HepG2 (cell line): ENCODE measurements at regions not wholly inside any gene's neighbourhood (a gene's known extent, or its start where the extent isn't known, plus 50 kb on each side); places are given as distances from the start of the nearest gene placed in this dataset.

Experiments used
- CTCF ChIP-seq: sonication (generic); formaldehyde crosslinking; IDR thresholded peaks from 2 replicates; pipeline ENCODE4 v1.5.0; 2020; ENCODE audit warnings: mild to moderate bottlenecking, missing genetic modification reagents, moderate library complexity
- FOXJ3 ChIP-seq: sonication (generic); formaldehyde crosslinking; IDR thresholded peaks from 2 replicates; pipeline ENCODE4 v1.4.0; 2020; ENCODE audit warnings: missing genetic modification reagents, mild to moderate bottlenecking, borderline replicate concordance
- GMEB1 ChIP-seq: sonication (generic); formaldehyde crosslinking; IDR thresholded peaks from 2 replicates; pipeline ENCODE4 v1.5.1; 2020; ENCODE audit warnings: missing genetic modification reagents, mild to moderate bottlenecking, borderline replicate concordance
- NFKBIZ ChIP-seq: IDR thresholded peaks from 2 replicates; pipeline ENCODE4 v1.6.1; 2018; ENCODE audit warnings: missing genetic modification reagents, missing compliant biosample characterization
- REST ChIP-seq, 2 experiments: IDR thresholded peaks; 2 replicates each; pipeline ENCODE4 v1.6.1; 2011 to 2012; ENCODE audit warnings: low read length in 2 of 2, borderline replicate concordance in 1 of 2, low read depth in 1 of 2, mild to moderate bottlenecking in 1 of 2, moderate library complexity in 1 of 2
- STAG1 ChIP-seq: sonication (generic); formaldehyde crosslinking; IDR thresholded peaks from 2 replicates; pipeline ENCODE4 v1.4.0; 2020; ENCODE audit warnings: missing genetic modification reagents
- USF2 ChIP-seq, 2 experiments: sonication (generic) in 1 of 2; formaldehyde crosslinking in 1 of 2; IDR thresholded peaks; 2 replicates each; pipeline versions ENCODE4 v1.5.1 to v1.6.1; 2011 to 2020; ENCODE audit warnings: borderline replicate concordance in 1 of 2, low read depth in 1 of 2, low read length in 1 of 2, mild to moderate bottlenecking in 1 of 2, missing genetic modification reagents in 1 of 2, moderate library complexity in 1 of 2
- ZNF883 ChIP-seq: sonication (generic); formaldehyde crosslinking; IDR thresholded peaks from 2 replicates; pipeline ENCODE4 v1.5.1; 2020; ENCODE audit warnings: mild to moderate bottlenecking, missing genetic modification reagents; ENCODE audit errors: not compliant biosample characterization

- TF ChIP-seq REST (IDR thresholded peaks at IDR 0.05; ENCODE audit: borderline replicate concordance in 1 of 2, low read depth in 1 of 2, low read length in 2 of 2) (no peak), CTCF (CRISPR knock-in tag) (no peak), NFKBIZ (CRISPR knock-in tag) (no peak), ZNF883 (CRISPR knock-in tag) (no peak), STAG1 (no peak), GMEB1 (no peak), USF2 (IDR thresholded peaks at IDR 0.05; ENCODE audit: low read depth, low read length) (no peak), USF2 (CRISPR knock-in tag; IDR thresholded peaks at IDR 0.05; ENCODE audit: borderline replicate concordance) (no peak), FOXJ3 (CRISPR knock-in tag) (no peak)
Observed at GRCh38 chr12:80015660-80016059, 80.8 kb upstream of the PPP1R12A start.
